GM21390 (cell line): ENCODE measurements at regions not wholly inside any gene's neighbourhood (a gene's known extent, or its start where the extent isn't known, plus 50 kb on each side); places are given as distances from the start of the nearest gene placed in this dataset.
A peak's percentile ranks its signal among the peaks of the same experiment; 100 is the strongest.
"Not testable (repeated sequence)": the region's sequence is repeated elsewhere in the genome, so short reads cannot be mapped to it uniquely, and the experiment has no call there.

Experiments used
- ATAC-seq: cut with Tn5 transposase; IDR thresholded peaks from one replicate; pipeline ENCODE4 v1.9.1; 2021; ENCODE audit not compliant: unreplicated experiment

DNA sequence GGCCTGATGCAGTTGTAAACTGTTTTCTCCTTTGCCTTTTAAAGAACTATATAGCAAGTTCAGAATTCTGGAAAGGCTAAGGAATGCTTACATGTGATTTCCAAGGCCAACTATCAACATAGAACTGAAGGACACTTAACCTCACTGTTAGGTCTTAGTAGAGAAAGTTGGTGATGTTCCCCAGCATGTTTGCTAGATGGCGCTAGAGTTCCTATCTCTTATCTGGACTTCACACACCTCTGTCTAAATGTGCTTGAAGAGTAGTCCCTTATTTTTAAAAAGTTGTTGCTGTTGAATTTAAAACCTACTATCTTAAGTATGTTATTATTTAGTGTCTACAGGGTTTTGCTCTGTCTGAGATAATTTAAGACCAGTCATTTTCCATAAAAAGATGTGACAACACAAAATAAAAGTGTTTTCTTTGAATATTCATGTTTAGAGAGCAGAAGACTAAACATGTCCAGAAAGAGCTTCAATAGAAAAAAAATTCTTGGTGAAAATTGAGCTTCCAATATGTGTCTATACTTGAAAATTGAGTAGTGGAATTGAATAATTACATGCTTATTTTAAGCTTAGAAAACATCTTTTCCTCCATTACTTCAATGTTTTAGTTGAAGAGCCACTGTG, 237.3 kb downstream of the S1PR1 start:
- no peak for ATAC-seq

DNA sequence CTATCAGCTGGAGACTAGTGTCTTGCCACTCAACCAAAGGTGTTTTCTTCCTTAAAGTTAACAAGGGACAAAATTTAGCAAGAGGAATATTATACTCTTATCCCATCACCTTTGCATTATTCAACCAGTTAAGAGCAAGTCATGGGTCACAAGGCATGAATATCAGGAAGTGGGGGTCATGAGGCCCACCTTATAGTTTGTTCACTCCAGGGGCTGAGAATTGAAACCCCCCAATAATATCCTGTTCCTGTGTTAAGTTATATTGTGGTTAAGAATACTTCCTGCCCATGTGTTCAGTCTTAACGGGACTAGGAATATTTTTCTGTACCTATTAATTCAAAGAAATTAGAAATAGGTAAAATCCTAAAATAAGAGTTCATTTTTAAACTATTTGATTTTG, 239.7 kb downstream of the S1PR1 start:
- no peak for ATAC-seq

DNA sequence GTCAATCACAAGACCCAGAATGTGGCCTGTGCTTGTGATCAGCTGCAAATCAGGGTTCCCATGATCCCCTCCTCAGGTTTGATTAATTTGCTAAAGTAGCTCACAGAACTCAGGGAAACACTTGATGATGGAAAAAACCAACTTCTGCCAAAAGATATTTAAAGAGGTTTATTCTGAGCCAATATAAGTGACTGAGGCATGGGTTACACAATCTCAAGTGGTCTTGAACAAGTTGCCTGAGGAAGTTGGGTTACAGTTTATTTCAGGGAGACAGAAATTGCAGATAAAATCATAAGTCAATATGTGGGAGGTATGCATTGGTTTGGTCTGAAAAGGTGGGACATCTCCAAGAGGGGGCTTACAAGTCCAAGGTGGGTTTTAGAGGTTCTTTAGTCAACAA, 243.1 kb downstream of the S1PR1 start:
- ATAC-seq: no peak

- no peak for ATAC-seq
Observed at GRCh38 chr1:101482306-101482705, 245.5 kb downstream of the S1PR1 start.

GRCh38 chr1:101483982-101484688, 247.3 kb downstream of the S1PR1 start:
- ATAC-seq: no peak

GRCh38 chr1:101484689-101485338, 248.0 kb downstream of the S1PR1 start:
- ATAC-seq: no peak

GRCh38 chr1:101485712-101486111, 248.9 kb downstream of the S1PR1 start:
- ATAC-seq: no peak

DNA sequence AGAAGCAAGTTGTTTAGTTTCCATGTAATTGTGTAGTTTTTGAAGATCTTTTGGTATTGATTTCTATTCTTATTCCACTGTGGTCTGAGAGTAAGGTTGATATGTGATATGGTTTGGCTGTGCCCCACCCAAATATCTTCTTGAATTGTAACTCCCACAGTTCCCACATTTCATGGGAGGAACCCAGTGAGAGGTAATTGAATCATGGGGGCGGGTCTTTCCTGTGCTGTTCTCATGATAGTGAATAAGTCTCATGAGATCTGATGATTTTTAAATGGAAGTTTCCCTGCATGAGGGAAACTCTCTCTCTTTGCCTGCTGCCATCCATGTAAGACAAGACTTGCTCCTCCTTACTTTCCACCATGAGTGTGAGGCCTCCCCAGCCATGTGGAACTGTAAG, 255.3 kb downstream of the S1PR1 start:
- ATAC-seq: not testable (repeated sequence)

DNA sequence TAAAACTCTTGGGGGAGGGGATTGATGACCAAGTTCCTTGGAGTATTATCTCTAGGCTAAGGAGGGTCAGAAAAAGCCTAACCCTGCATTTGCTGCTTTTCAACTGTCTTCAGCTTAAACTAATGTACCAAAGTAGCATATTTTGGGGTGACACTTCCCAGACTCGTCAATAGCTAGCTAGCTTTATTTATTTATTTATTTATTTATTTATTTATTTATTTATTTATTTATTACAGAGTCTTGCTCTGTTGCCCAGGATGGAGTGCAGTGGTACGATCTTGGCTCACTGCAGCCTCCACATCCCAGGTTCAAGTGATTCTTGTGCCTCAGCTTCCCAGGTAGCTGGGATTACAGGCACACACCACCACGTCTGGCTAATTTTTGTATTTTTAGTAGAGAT, 257.1 kb downstream of the S1PR1 start:
- ATAC-seq: not testable (repeated sequence)

- ATAC-seq: no peak
Observed at GRCh38 chr1:101496109-101496508, 259.3 kb downstream of the S1PR1 start.

DNA sequence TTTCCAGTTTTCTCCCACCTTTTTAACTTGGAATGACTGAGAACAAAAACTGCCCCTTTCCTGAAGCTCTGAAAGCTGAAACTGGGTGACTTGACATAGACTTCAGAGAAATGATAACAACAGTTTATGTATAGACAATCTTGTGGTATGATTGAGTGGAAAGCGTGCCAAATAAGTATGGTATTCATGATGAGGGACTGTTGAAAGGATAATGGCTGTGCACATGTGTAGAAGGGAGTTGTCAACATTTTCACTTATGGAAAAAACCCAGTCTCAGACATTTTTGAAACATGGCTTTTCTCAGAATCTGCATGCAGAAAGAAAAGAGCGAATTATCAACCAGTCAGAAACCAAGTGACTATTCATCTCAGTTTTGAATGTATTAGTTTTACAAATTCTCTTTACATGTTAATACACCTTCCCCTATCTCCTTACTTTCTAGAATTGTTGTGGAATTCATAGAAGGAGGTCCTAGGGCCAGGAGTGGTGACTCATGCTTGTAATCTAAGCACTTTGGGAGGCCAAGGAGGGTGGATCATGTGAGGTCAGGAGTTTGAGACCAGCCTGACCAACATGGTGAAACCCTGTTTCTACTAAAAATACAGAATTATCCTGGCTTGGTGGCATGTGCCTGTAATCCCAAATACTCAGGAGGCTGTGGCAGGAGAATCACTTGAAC, 261.2 kb downstream of the S1PR1 start:
- ATAC-seq: no peak

DNA sequence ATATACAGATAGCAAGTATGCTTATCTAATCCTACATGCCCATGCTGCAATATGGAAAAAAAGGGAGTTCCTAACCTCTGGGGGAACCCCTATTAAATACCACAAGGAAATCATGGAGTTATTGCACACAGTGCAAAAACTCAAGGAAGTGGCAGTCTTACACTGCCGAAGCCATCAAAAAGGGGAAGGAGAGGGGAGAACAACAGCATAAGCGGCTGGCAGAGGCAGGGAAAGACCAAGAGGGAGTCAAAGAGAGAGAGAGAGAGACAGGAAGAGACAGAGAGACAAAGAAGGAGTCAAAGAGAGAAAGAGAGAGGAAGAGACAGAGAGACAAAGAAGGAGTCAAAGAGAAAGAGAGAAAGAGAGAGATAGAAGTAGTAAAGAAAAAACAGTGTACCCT, 267.3 kb downstream of the S1PR1 start:
- ATAC-seq: not testable (repeated sequence)

DNA sequence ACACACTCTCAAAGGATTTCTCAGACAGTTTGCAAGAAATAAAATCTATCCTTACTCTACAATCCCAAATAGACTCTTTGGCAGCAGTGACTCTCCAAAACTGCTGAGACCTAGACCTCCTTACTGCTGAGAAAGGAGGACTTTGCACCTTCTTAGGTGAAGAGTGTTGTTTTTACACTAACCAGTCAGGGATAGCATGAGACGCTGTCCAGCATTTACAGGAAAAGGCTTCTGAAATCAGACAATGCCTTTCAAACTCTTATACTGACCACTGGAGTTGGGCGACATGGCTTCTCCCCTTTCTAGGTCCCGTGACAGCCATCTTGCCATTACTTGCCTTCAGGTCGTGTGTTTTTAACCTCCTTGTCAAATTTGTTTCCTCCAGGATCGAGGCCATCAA, 268.4 kb downstream of the S1PR1 start:
- ATAC-seq: not testable (repeated sequence)

GRCh38 chr1:101506541-101507164, 269.8 kb downstream of the S1PR1 start:
- peak; percentile 71 for ATAC-seq

- no peak for ATAC-seq
Observed at GRCh38 chr1:101507547-101507971, 270.7 kb downstream of the S1PR1 start.

GRCh38 chr1:101508913-101509312, 272.1 kb downstream of the S1PR1 start:
- ATAC-seq: no peak

DNA sequence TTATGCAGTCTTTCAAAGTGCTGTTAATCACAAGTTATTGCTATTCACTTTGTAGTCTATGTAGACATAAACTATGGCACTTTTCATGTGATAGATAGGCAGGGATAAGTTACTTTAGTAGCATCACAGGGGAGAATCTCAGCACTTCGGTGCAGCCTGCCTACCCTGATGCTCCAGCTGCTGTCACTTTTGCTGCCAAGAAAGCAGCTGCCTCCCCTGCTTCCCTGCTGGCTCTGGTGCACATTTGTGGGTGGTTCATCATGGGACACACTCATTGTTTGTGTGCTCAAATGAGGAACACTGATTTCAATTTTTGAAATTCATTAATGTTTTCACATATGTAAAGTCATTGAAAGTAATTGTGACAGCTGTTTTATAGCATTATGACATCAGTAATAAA, 272.6 kb downstream of the S1PR1 start:
- ATAC-seq: no peak

- ATAC-seq: no peak
Observed at GRCh38 chr1:101511202-101511891, 274.5 kb downstream of the S1PR1 start.

DNA sequence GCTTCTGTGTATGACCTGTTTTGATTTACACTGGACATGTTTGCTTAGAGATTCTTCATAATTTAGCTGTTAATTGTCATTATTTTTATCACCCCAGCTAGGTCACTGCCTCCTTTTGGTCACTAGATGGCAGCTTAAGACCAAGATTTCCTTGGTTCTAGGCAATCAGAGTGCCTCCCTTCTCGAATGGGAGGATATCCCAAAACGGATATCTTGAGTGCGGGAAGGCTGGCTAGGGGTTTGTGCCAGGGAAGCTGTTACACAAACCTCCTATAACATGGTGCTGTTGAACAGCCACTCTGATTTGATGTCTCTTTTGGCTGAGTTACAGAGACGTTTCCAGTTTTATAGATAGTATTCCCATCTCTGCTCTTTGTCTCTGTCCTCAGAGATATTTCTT, 283.5 kb downstream of the S1PR1 start:
- ATAC-seq: peak; percentile 89

- no peak for ATAC-seq
Observed at GRCh38 chr1:101522486-101522885, 285.7 kb downstream of the S1PR1 start.

DNA sequence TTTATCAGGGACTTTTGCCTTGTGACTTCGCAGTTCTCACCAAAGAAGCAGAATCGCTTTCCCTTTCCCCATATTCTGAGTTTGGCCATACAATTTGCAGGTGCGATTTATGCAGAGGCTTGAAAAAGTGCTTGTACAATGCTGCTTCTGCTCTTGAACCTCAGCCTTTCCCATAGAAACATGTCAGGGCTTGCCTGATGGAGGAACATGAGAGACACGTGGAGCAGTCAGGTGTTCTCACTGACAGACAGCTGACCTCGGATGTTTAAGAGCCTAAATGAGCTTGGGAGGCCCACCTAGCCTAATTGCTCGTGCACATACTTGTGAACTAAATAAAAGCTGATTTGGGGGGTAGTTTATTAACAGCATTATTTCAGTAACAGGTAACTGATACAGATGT, 290.0 kb downstream of the S1PR1 start:
- ATAC-seq: no peak
